Left renal cortex interstitium (tissue), 4 donors: ENCODE measurements at regions not wholly inside any gene's neighbourhood (a gene's known extent, or its start where the extent isn't known, plus 50 kb on each side); places are given as distances from the start of the nearest gene placed in this dataset.
"Not testable (repeated sequence)": the region's sequence is repeated elsewhere in the genome, so short reads cannot be mapped to it uniquely, and the experiment has no call there.

ENCODE experiments used
- DNase-seq, 4 donors: peaks; one replicate each; pipeline ENCODE4 v3.0.0-alpha.2; 2013; ENCODE audit warnings: low read depth in 4 of 4, low spot score in 2 of 4, missing footprints in 1 of 4

GRCh38 chr2:48178611-48179010 lies 135.9 kb upstream of the FOXN2 start:
- no peak for DNase-seq

GRCh38 chr2:48180557-48180956 lies 133.9 kb upstream of the FOXN2 start:
- no peak for DNase-seq

GRCh38 chr2:48183276-48183675 lies 131.2 kb upstream of the FOXN2 start:
- DNase-seq, result no peak

GRCh38 chr2:48183991-48184390 lies 130.5 kb upstream of the FOXN2 start:
- no peak for DNase-seq

- DNase-seq, result no peak
Observed at GRCh38 chr2:48187503-48187902, 127.0 kb upstream of the FOXN2 start.

GRCh38 chr2:48189552-48190228 lies 124.8 kb upstream of the FOXN2 start:
- DNase-seq, result no peak

GRCh38 chr2:48190230-48190629 lies 124.3 kb upstream of the FOXN2 start:
- no peak for DNase-seq

- no peak for DNase-seq
Observed at GRCh38 chr2:48194641-48195040, 119.8 kb upstream of the FOXN2 start.

GRCh38 chr2:48195169-48195568 lies 119.3 kb upstream of the FOXN2 start:
- no peak for DNase-seq

- DNase-seq, result no peak
Observed at GRCh38 chr2:48197618-48198017, 116.9 kb upstream of the FOXN2 start.

GRCh38 chr2:48198371-48198770 lies 116.1 kb upstream of the FOXN2 start:
- DNase-seq, result no peak

- DNase-seq, result no peak
Observed at GRCh38 chr2:48199070-48199469, 115.4 kb upstream of the FOXN2 start.

GRCh38 chr2:48200620-48201293 lies 113.7 kb upstream of the FOXN2 start:
- no peak for DNase-seq

- not testable (repeated sequence) for DNase-seq
Observed at GRCh38 chr2:48201435-48201834, 113.0 kb upstream of the FOXN2 start.

- DNase-seq, result no peak
Observed at GRCh38 chr2:48202863-48203642, 111.4 kb upstream of the FOXN2 start.

GRCh38 chr2:48203668-48204067 lies 110.8 kb upstream of the FOXN2 start:
- DNase-seq, result no peak

GRCh38 chr2:48204750-48205136 lies 109.7 kb upstream of the FOXN2 start:
- no peak for DNase-seq

GRCh38 chr2:48205137-48205798 lies 109.2 kb upstream of the FOXN2 start:
- no peak for DNase-seq

- DNase-seq, result not testable (repeated sequence)
Observed at GRCh38 chr2:48206056-48206656, 108.3 kb upstream of the FOXN2 start.

GRCh38 chr2:48207201-48207641 lies 107.3 kb upstream of the FOXN2 start:
- DNase-seq, result no peak

GRCh38 chr2:48207851-48208250 lies 106.6 kb upstream of the FOXN2 start:
- DNase-seq, result no peak
